Epithelial cell of proximal tubule (primary cell): ENCODE measurements at regions not wholly inside any gene's neighbourhood (a gene's known extent, or its start where the extent isn't known, plus 50 kb on each side); places are given as distances from the start of the nearest gene placed in this dataset.

Experiments
- DNase-seq: peaks from one replicate; pipeline ENCODE4 v3.0.0-alpha.2; 2011; ENCODE audit warnings: low read depth
- H3K4me3 ChIP-seq: 2 replicates; pipeline ENCODE4 v1.5.1; 2011; ENCODE audit warnings: low read depth, mild to moderate bottlenecking, low read length
- CTCF ChIP-seq: conservative IDR thresholded peaks from 2 replicates; pipeline ENCODE4 v1.5.1; 2012; ENCODE audit warnings: low read depth, mild to moderate bottlenecking, low read length

GRCh38 chr2:236968880-236969534, 116.7 kb upstream of the COPS8 start:
- no peak overlapping the region for H3K4me3 ChIP-seq
- no peak for DNase-seq
- TF ChIP-seq CTCF: no peak

DNA sequence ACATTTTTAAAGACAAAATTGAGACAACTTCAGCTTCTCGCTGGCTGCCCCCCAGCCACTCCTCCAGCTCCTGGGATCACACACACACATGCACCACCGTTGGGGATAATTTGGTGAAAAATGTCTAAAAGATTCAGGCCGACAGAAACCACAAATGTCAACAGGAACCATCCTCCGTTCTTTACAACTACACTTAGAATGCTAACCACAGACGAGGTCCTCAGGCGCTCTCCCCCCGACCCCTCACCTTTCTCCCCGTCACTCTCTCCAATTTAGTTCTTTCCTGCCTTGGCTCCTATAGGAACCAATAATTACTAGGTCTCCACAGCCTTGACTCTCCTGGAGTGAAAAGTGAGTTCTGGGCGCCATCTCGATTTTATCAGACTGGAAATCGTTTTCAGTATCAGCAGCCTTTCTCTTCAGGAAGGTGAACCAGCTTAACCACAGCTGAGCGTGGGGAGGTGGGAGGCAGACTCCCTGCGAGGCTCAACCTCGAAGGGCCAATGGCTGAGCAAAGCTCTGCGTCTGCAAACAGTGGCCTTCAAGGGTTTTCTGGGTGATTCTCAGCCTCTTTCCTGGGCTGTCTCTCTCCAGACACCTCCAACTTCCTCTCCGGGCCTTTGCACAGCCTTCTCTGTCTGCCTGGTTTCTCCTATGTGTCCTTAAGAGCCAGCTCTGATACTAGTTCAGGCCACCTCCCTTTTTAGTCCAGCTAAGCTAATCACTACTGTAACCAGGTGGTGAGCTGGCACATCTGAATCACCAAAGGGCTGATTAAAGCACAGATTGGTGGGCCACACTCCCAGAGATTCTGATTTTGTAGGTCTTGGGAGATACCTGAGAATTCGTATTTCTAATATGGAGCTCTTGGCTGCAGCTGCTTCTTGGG, 115.7 kb upstream of the COPS8 start:
- no peak for DNase-seq
- H3K4me3 ChIP-seq: no peak overlapping the region
- TF ChIP-seq CTCF: no peak

- no peak overlapping the region for H3K4me3 ChIP-seq
- TF ChIP-seq CTCF: no peak
- no peak for DNase-seq
Measured at GRCh38 chr2:236970656-236971010, 115.1 kb upstream of the COPS8 start.

GRCh38 chr2:236971131-236971821, 114.4 kb upstream of the COPS8 start:
- no peak for DNase-seq
- no peak overlapping the region for H3K4me3 ChIP-seq
- no peak for TF ChIP-seq CTCF

DNA sequence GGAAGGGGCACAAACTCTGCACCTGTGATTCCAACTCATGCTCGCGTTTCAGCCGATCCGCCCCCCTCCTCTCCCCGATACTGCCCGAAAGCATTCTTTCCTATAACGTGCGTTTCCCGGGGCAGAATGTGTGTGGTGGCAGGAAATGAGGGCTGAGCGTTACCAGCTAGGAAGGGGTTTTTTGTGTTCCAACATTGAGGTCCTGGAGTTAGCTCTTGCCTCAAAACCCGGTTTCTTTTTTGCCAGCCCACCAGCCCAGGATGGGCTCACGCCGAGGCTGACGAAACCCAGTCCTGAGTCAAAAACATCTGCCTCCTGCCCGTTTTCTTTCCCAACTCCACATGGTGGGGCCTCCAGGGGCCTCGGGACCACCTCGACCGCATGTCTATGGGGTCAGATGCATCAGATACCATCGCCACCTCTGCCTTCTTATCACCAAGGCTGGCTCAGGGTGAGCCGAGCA, 113.7 kb upstream of the COPS8 start:
- TF ChIP-seq CTCF: no peak

DNA sequence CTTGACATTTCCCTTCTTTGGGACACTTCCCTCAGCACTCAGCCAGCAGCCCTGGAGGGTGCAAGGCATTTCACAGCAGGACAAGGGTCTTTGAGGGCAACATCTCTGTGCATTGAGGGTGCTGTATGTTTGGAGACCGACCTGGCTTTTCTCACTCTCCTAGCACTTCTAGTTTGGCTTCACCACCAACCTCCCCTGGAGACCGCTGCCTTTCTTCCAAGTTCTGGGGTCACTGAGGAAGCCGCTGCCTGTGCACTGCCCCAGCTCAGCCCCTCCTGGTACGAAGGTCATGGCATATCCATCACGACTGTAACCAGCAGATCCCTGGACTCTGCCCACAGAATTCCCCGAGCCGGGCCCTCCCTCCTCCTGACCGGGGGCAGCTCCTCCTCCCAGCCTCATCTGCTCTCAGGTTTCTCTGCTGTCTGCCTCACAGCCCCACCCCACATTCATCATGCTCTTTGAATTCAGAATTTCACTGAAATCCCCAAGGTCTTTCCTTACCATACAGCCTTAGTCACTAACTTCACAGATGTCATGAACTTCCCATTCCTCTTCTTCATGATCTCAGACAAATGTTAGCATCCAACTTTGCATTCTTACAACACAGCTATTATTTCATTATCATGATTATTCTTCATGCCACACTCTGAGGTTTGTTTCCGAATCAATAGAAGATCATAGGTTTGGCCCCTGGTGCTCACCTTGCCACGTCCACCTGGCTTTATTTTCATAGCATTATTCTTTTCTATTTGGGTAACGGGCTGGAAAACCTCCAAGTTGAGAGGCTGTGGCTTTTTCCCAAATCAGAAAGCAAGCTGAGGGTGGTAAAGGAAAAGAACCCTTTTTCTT, 113.0 kb upstream of the COPS8 start:
- H3K4me3 ChIP-seq: no peak overlapping the region
- no peak for TF ChIP-seq CTCF
- DNase-seq: peak; percentile 73

More for the DNA sequence above, 113.7 kb upstream of the COPS8 start:
- DNase-seq: no peak
- H3K4me3 ChIP-seq: no peak overlapping the region
